Inferior parietal cortex (tissue), 1 donor: ENCODE measurements at regions not wholly inside any gene's neighbourhood (a gene's known extent, or its start where the extent isn't known, plus 50 kb on each side); places are given as distances from the start of the nearest gene placed in this dataset.
"Not testable (repeated sequence)": the region's sequence is repeated elsewhere in the genome, so short reads cannot be mapped to it uniquely, and the experiment has no call there.

Experiments used
- DNase-seq: peaks from one replicate; pipeline ENCODE4 v3.0.0-alpha.2; 2016; ENCODE audit errors: extremely low spot score

DNA sequence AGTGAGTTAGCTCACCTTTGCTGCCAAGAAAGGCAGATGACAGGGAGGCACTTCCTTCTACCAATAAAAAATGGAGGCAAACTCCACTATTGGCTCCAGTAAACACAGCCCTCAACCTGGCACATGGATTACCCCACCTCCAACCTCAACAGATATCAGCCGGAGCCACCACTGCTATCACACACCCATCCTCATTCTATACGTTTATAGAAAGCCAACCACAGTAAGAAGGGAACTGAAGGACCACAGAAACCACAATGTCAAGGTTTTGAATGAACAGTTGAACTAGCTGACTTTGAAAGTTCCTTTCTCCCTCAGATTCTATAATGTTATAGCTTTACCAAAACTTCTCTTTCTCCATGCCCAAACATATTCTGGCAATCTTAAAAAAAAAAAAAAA is 526.2 kb downstream of the UQCRFS1 start:
- DNase-seq: no peak

DNA sequence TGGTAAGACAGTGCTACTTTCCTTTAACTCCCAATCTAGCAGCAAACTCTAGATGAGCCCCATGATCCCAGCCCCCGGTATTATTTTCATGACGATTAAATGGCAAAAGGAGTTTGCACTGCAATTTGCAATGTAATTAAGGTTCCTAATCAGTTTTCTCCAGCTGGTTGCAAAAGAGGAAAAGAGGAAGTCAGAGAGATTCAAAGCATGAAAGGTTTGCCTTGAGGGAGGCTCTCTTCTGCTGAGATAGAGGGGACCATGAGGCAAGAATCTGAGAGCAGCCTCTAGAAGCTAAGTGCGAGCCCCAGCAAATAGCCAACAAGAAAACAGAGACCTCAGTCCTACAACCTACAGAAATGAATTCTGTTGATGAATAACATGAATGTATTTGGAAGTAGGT is 527.1 kb downstream of the UQCRFS1 start:
- no peak for DNase-seq

- not testable (repeated sequence) for DNase-seq
These were observed 527.9 kb downstream of the UQCRFS1 start for GRCh38 chr19:28685077-28685476.

DNA sequence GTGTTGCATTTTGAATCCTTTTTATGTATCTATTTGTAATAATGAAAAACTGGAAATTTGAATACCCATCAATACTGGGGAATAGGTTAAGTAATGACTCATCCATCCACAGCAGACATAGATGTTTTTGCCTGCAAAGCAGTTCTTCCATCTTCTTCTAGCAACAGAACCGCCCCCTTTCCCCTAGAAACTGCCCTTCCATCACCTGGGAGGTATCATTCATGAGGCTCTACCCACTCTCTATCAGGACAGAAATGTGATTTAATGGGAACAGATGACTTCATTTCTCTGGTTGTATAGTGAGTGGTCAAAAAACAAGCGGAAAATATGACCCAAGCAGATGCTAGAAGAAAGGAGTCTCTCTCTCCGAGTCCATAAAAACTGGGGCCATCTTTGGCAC is 532.8 kb downstream of the UQCRFS1 start:
- no peak for DNase-seq

- DNase-seq: no peak
These were observed 542.1 kb downstream of the UQCRFS1 start for GRCh38 chr19:28670836-28671235.

- DNase-seq: no peak
These were observed 543.1 kb downstream of the UQCRFS1 start for GRCh38 chr19:28669804-28670203.

- DNase-seq: no peak
These were observed 545.5 kb downstream of the UQCRFS1 start for GRCh38 chr19:28667348-28667977.

- no peak for DNase-seq
These were observed 547.2 kb downstream of the UQCRFS1 start for GRCh38 chr19:28665748-28666147.

- DNase-seq: no peak
These were observed 556.3 kb downstream of the UQCRFS1 start for GRCh38 chr19:28656644-28657043.

DNA sequence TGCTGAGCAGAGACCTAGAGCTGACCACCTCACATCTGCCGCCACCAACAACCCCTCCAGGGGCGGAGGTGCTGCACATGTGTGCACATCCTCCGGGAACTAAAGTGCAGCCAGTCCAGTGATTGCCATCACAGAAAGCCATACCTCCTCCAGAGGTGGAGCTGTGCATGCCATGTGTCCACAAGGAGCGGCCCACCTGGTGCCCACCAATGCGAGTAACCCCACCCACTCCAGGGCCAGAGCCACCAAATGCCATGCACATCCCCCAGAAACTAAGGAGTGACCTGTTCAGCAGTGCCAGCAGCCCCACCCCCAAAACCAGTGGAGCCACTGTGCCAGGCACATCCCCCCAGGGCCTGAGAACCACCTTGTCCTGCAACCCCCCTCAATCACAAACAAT is 557.9 kb downstream of the UQCRFS1 start:
- no peak for DNase-seq

DNA sequence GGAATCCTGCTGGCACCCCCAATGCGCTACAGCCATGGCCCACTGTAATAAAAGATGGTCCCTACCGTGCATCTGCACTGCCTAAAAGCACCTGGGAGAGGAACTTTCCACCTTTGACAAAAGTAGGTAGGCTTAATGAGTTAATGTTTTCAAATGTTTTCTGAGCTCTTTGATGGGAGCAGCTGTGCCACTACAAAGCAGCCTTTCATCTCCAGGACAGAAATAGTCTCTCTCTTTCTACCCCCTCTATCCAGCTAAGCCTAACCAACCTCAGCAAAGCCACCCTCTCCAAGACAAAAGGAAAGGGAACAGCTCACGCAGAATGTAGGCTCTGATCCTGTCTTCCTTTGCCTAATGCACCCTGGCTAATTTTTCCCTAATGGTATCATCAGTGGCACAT is 560.2 kb downstream of the UQCRFS1 start:
- DNase-seq: no peak

- no peak for DNase-seq
These were observed 566.3 kb downstream of the UQCRFS1 start for GRCh38 chr19:28646629-28647028.

- no peak for DNase-seq
These were observed 568.7 kb downstream of the UQCRFS1 start for GRCh38 chr19:28644169-28644775.

DNA sequence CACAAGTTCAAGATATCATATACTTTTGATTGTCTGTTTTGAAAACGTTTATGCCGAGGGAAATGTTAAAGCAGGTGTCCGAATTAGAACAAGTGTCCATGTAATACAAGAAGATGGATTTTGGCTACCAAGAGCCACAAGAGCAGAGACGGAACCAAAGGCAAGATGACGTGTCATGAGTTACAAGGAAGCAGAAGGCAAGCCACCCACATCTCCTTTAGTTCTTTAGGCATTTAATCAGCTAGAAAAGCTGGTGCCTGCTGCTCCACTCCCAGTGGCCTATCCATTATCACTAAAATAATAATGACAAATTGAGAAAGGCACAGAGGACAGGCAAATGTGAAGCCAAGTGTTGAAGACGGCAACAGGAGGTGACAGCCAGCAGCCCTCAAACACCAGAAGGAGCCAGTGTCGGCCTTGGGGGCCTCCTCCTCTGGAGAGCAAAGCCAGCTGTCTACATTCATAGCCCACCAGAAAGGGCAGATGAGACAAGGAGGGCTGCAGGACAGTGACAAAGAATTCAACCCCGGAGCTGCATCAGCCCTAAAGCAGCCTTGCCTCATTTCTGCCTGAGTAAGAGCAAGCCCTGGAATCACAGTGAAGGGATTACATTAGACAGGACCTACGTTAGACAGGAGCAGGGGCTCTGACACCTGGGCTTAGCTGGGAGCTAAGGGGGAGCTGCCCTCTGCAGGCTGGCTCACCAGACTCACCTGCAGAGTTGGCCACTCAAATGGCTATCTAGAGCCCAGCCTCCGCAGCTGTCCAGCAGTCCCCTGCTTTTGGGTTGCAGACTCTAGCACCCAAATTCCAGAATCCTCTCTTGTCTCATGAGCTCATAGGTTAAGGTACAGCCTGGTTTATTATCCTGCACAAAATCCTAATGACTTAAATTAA is 569.9 kb downstream of the UQCRFS1 start:
- DNase-seq: no peak

- no peak for DNase-seq
These were observed 571.6 kb downstream of the UQCRFS1 start for GRCh38 chr19:28641395-28641794.

GRCh38 chr19:28640506-28640905 is 572.4 kb downstream of the UQCRFS1 start:
- DNase-seq: no peak

- no peak for DNase-seq
These were observed 574.5 kb downstream of the UQCRFS1 start for GRCh38 chr19:28638445-28638844.

DNA sequence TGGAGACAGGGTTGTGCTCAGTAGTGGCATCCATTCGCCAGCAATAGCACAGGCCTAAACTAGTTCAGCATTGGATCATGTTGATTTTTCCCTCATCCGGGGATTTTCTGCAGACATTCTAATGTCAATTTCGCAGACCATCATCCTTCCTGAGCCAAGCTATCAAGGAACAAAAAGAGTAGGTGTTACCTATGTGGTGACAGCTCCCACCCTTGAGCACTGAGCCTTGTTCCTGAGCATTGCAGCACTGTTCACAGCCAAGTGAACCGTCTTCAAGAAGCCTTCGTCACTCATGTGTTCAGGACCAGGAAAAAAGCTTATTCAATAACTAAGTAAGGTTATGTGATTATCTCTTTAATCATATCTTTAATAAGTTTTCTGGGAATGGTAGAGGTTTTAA is 576.2 kb downstream of the UQCRFS1 start:
- DNase-seq: no peak

DNA sequence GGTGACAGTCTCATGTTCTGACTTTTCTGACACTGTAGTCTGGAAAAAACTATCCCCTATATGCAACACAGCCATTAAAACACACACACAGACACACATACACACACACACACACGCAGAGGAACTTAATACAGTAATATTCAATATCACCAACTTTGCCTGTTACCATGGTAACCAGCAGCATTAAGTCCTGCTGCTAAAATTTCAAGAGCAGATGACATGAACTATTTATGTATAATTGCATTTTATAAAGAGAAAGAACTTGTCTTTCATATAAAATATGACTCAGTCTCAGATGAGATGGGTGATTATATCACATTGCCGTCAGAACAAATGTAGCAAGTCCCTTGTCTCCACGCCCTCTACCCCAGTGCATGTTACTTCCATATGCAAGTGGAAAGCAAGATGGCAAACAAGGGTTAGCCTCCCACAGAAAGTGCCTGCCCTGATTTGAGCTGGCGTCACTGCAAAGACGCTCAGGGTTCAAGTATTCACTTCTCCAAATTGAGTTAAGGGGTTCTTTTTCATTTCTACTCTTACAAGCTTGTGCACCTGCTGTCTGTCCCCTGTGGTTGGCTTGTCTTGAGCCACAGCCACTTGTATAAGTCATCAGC is 576.8 kb downstream of the UQCRFS1 start:
- DNase-seq: no peak

GRCh38 chr19:28634837-28635236 is 578.1 kb downstream of the UQCRFS1 start:
- DNase-seq: no peak

DNA sequence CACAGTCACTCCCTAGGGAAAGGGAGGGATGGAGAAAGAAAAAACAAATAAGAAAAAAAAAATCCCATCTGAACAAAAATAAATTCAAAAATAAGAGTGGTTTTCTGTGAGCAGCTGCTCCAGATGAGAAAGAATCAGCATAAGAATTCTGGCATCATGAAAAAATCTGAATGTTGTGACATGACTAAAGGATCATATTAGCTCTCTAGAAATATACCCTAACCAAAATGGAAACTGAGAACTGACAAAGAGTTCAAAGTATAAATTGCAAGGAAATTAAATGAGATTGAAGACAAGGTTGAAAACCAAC is 579.0 kb downstream of the UQCRFS1 start:
- no peak for DNase-seq

DNA sequence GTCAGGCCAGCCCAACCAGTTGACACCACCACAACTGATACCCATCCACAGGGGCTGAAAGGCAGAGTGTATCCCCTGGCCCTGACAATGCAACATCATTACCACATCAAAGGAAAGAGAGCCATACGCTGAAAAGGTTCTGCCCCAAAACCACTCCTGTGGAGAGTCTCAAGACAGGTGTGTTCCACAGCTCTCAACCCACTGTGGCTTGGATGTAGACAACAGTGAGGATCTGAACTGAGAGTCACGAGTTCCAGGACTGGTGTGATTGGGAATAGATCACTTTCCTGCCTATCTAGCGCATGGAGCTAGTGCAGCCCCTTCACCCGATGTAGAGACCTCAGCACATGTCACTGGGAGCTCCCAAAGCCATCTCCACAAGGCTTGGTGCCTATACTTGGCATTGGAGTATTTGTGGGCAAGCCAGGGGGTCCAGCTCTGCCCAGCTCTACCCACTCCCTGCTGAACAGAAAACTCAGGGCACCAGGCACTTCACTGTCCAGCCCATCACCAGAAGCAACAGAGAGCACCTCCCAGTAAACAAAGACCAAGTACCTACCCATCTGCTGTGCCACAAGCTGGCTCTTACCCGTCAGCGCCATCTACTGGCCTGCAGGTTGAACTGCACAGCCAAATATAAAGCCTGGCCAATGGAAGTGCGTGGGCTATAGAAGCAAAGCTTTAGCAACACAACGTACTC is 579.5 kb downstream of the UQCRFS1 start:
- DNase-seq: peak; percentile 34
